Heart right ventricle (tissue), 16 donors: ENCODE measurements at regions not wholly inside any gene's neighbourhood (a gene's known extent, or its start where the extent isn't known, plus 50 kb on each side); places are given as distances from the start of the nearest gene placed in this dataset.

Experiments
- ATAC-seq, 8 donors: fragments of 200-7000 bp; cut with Tn5 transposase; one replicate each; pipeline ENCODE4 v1.9.1; 2020; ENCODE audit warnings: mild to moderate bottlenecking in 8 of 8, moderate library complexity in 8 of 8, moderate number of reproducible peaks in 1 of 8
- DNase-seq, 2 donors: peaks; one replicate each; pipeline ENCODE4 v3.0.0-alpha.2; 2020
- H3K27ac ChIP-seq, 10 donors: fragments of 200-600 bp; sonication (generic) in 2 of 10; one replicate each; pipeline versions ENCODE4 v1.5.0 to v1.8.0; 2020 to 2022; ENCODE audit warnings: mild to moderate bottlenecking in 3 of 10
- H3K27me3 ChIP-seq, 7 donors: fragments of 200-600 bp; one replicate each; pipeline ENCODE4 v1.8.0; 2021 to 2022; ENCODE audit warnings: mild to moderate bottlenecking in 2 of 7
- H3K36me3 ChIP-seq, 9 donors: fragments of 200-600 bp; sonication (generic) in 1 of 9; one replicate each; pipeline versions ENCODE4 v1.5.0 to v1.8.0; 2020 to 2022; ENCODE audit warnings: mild to moderate bottlenecking in 2 of 9
- H3K4me1 ChIP-seq, 9 donors: fragments of 200-600 bp; sonication (generic) in 1 of 9; one replicate each; pipeline versions ENCODE4 v1.5.0 to v1.8.0; 2020 to 2022; ENCODE audit warnings: mild to moderate bottlenecking in 4 of 9
- H3K4me3 ChIP-seq, 10 donors: fragments of 200-600 bp; sonication (generic) in 2 of 10; one replicate each; pipeline versions ENCODE4 v1.5.0 to v1.8.0; 2020 to 2022; ENCODE audit warnings: mild to moderate bottlenecking in 7 of 10, moderate library complexity in 2 of 10
- H3K9me3 ChIP-seq, 11 donors: fragments of 200-600 bp in 10 of 11; sonication (generic) in 2 of 11; one replicate each; pipeline versions ENCODE4 v1.5.0 to v1.8.0; 2013 to 2022; ENCODE audit warnings: mild to moderate bottlenecking in 2 of 11, control low read depth in 1 of 11, moderate library complexity in 1 of 11
- WGBS, 2 donors: extraction: QIAGEN DNeasy Blood & Tissue Kit; methylation state at CpG; one replicate each; pipeline ENCODE4 v1.1.7; 2013; ENCODE audit warnings: inconsistent platforms in 1 of 2; 5-methylcytosine and 5-hydroxymethylcytosine counted together
- intact Hi-C, 10 donors: fragments of 100-400 bp; cut with DNase I; formaldehyde crosslinking; loops; one replicate each; pipeline versions ENCODE4 v1.11.1 to v1.14.2; 2022
- TF ChIP-seq, protein P1 (sequence below), 9 donors: fragments of 200-600 bp; sonication (generic) in 2 of 9; IDR thresholded peaks; one replicate each; pipeline versions ENCODE4 v1.5.0 to v1.8.0; 2021 to 2022; ENCODE audit warnings: antibody characterized with exemption in 9 of 9, mild to moderate bottlenecking in 5 of 9, moderate library complexity in 1 of 9
- donor health status: Arrhythmogenic right ventricular cardiomyopathy.
- donor health status: ischemic (EF 13 %, LVEDD 7.1; RV severe dilation, severe dysfunction).
- donor health status: healthy with polysubstance abuse.
- donor health status: DM: no; HTN: yes; CAD: no.
- donor health status: DM: no; HTN: no; CAD: no.
- donor health status: ischemic (EF 25% LVEDD 6.9; RV normal size, moderate dysfunction).
- donor health status: ischemic (EF 25% LVEDD 5.7; RV mildly dilated, moderate dysfunction).
- donor health status: healthy.
- donor health status: DM: yes; HTN: yes; CAD: no.
- donor health status: Ischemic cardiomyopathy.
- donor health status: ischemic (EF 35%, LVEDD 5.7; RV mildly dilated, moderate dysfunction).
- donor health status: nonischemic (EF 11% LVEDD 7.7; RV severe dilation, severe dysfunction).
- donor health status: DM: yes; HTN: yes; CAD: no.
- donor health status: PGD.
- donor health status: ischemic (EF 29% LVEDD 5.4; RV normal size, mild dysfunction).
- donor health status: nonischemic (EF 23%, LVEDD 6.1; RV moderate dilation, normal function).

DNA sequence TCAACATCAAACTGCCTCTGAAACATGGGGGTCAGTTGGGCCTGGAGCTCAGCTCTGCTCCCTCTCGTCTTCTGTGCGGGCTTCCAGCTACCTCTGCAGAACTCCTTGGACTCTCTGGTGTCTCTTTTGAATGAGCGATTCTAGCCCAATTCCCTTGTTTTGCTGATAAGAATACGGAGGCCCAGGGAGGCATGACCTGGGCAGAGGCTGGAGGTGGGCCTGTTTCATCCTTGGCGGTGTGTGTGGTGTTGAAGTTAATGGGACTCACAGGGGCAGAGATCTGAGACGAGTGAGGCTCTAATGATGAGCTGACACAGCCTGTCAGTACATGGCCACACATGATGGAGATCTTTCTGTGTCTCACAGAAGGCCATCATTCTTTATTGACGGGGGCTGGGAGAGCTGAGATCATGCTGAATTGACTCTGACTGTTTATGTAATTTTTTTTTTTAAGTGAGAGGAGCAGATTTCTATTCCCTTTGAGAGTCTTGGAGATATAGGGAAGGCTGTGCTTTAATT, 134.5 kb downstream of the URB2 start:
- DNase-seq: no peak
- H3K4me1 ChIP-seq: no peaks in the 10 kb centered on the region
- TF ChIP-seq, protein P1, sequence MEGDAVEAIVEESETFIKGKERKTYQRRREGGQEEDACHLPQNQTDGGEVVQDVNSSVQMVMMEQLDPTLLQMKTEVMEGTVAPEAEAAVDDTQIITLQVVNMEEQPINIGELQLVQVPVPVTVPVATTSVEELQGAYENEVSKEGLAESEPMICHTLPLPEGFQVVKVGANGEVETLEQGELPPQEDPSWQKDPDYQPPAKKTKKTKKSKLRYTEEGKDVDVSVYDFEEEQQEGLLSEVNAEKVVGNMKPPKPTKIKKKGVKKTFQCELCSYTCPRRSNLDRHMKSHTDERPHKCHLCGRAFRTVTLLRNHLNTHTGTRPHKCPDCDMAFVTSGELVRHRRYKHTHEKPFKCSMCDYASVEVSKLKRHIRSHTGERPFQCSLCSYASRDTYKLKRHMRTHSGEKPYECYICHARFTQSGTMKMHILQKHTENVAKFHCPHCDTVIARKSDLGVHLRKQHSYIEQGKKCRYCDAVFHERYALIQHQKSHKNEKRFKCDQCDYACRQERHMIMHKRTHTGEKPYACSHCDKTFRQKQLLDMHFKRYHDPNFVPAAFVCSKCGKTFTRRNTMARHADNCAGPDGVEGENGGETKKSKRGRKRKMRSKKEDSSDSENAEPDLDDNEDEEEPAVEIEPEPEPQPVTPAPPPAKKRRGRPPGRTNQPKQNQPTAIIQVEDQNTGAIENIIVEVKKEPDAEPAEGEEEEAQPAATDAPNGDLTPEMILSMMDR (IDR thresholded peaks at IDR 0.05): no peak
- no peaks in the 10 kb centered on the region for H3K36me3 ChIP-seq
- no peak for ATAC-seq
- H3K9me3 ChIP-seq: peaks cover 0 to 20% (median 4%) of the 10 kb centered on the region in 11 donors
- H3K27ac ChIP-seq: no peak overlapping the region
- intact Hi-C loops: no loop called here
- WGBS, 2 donors: 86 to 87% methylated on average over 7 of the region's 7 CpGs
- H3K27me3 ChIP-seq: peaks cover 0 to 5% (median 0%) of the 10 kb centered on the region in 7 donors
- no peak overlapping the region for H3K4me3 ChIP-seq

DNA sequence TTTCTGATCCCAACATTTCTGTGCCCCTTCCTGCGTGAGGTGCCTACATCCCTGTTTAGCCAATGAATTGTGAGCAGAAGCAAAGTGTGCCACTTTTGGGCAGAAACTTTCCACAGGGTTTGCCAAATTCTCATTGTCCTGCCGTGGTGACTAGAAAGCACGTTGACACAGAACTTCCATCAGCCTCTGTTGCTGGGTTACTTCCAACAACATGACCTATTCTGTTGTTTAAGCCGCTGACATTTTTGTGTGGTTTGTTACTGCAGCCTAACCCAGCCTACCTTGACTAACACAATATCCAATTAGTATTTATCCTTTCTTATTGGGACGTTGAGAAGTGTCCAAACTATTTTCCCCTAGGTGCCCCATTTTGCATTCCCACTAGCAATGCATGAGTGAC, 136.8 kb downstream of the URB2 start:
- H3K4me1 ChIP-seq: no peaks in the 10 kb centered on the region
- no peak overlapping the region for H3K27ac ChIP-seq
- DNase-seq (no peak), ATAC-seq (peak in 1 of 8 donors; percentile 29)
- peaks cover 0 to 15% (median 0%) of the 10 kb centered on the region in 11 donors for H3K9me3 ChIP-seq
- TF ChIP-seq, protein P1 (IDR thresholded peaks at IDR 0.05): no peak
- H3K36me3 ChIP-seq: no peaks in the 10 kb centered on the region
- H3K27me3 ChIP-seq: peaks cover 0 to 18% (median 0%) of the 10 kb centered on the region in 7 donors
- intact Hi-C loops: no loop called here
- 72 to 76% methylated on average over 5 of the region's 5 CpGs for WGBS, 2 donors
- H3K4me3 ChIP-seq: no peak overlapping the region

DNA sequence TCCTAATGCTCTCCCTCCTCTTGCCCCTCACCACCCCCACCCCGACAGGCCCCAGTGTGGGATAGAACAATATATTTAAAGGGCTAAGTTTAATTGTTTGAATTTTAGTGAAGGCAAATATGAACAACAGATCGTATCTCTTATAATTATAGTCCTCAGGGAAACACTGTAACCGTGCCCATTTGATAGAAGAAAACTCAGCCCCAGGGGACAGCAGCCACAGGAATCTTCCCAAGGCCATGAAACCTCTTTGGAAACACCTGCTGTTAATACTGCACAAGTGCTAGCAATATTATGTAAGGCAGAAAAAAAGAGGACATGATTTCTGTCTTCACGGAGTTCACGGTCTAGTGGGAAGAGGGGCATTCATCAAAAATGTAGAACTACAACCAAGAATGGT, 142.2 kb downstream of the URB2 start:
- TF ChIP-seq, protein P1 (IDR thresholded peaks at IDR 0.05): no peak
- Histone ChIP-seq H3K27me3 (peaks cover 0 to 23% (median 9%) of the 10 kb centered on the region in 7 donors), H3K4me3 (no peak overlapping the region), H3K9me3 (peaks cover 0 to 14% (median 0%) of the 10 kb centered on the region in 11 donors), H3K36me3 (no peaks in the 10 kb centered on the region), H3K4me1 (no peaks in the 10 kb centered on the region), H3K27ac (no peak overlapping the region)
- ATAC-seq: no peak
- no peak for DNase-seq
- intact Hi-C loops: no loop called here
- WGBS, 2 donors: 80 to 84% methylated on average over 5 of the region's 5 CpGs

DNA sequence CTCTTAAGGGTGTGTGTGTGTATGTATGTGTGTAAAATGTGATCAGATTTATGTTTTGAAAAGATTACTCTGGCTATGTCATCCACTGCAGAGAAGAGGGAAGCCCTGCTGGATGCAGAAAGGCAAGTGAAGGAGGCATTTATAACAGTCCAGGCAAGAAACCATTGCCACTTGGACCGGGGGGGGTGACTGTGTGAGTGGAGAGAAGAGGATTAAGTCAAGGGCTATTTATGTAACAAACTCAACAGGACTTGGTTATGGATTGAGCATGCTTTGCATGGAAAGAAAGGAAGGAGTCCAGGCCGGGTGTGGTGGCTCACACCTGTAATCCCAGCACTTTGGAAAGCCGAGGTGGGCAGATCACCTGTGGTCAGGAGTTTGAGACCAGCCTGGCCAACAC, 143.0 kb downstream of the URB2 start:
- 73 to 76% methylated on average over 3 of the region's 3 CpGs for WGBS, 2 donors
- no peak overlapping the region for H3K27ac ChIP-seq
- DNase-seq (no peak), ATAC-seq (peak in 1 of 8 donors; percentile 47)
- no peaks in the 10 kb centered on the region for H3K4me1 ChIP-seq
- H3K36me3 ChIP-seq: no peaks in the 10 kb centered on the region
- no peak overlapping the region for H3K4me3 ChIP-seq
- peaks cover 0 to 23% (median 9%) of the 10 kb centered on the region in 7 donors for H3K27me3 ChIP-seq
- TF ChIP-seq, protein P1 (IDR thresholded peaks at IDR 0.05): no peak
- H3K9me3 ChIP-seq: peaks cover 0 to 14% (median 0%) of the 10 kb centered on the region in 11 donors
- intact Hi-C loops: no loop called here
